ENCODE measurements at regions not wholly inside any gene's neighbourhood (a gene's known extent, or its start where the extent isn't known, plus 50 kb on each side); places are given as distances from the start of the nearest gene placed in this dataset.
"Not testable (repeated sequence)": the region's sequence is repeated elsewhere in the genome, so short reads cannot be mapped to it uniquely, and the experiment has no call there.

DNA sequence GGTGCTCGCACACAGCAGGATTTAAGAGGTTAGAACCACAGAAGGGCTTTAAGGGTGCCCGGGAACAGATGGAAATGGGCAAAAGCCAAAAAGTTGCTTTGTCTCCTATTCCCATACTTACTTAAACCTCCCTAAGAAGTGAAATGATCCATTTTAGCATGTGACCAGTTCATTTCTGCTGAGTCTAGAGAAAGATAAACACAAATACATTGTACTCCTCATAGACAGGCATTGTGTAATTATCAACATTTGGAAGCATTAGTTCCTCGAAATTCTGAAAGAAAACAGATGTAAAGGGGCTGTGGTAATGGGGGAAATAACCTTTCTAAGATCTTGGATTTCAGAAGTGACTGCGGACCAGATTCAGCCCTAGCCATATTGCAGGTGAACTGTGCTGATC lies 178.3 kb downstream of the CYB561 start:
- no peak for DNase-seq

DNA sequence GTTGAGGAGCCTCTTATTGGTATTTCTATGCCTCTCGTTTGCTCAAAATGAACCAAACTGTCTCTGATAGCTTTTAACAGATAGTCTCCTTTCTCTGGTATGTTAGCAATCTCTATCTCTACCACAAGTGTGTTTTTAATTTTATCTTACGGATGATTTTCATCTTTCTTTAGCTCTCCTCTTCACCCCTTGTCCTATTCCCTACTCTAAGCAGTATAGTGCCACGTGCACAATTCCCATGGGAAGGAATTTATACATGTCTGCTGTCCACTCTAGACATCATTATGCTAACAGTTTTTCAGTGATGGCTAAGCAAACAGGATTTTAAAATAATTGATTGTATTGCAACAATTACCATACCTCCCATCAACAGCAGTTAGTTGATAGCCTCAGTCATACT lies 177.3 kb downstream of the CYB561 start:
- DNase-seq: no peak

DNA sequence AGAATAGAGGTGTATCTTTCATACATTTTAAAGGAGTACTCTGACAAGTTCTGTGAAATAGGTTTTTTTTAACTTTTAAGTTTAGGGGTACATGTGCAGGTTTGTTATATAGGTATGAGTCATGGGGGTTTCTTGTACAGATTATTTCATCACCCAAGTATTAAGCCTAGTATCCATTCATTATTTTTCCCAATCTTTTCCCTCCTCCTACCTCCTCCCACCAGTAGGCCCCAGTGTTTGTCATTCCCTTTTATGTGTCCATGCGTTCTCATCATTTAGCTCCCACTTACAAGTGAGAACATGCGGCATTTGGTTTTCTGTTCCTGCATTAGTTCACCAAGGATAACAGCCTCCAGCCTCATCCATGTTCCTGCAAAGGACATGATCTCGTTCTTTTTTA lies 175.5 kb downstream of the CYB561 start:
- no peak for DNase-seq

DNA sequence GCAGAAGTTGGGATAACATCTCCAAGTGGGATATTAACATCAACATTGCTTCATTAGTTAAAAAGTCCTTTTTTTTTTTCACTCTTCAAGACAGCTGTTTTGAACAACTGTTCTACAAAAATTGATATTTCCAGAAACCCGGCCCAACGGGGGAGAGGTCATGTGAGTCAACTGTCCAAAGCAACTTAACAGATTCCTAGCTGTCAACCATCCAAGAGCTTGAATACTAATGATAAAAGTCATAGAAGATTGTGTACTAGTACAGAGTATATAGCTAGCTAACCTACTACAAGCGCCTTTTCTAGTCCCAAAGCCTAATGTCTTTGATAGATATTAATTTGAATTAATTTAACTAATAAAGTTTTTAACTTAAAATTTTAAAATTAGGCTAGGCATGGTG lies 172.0 kb downstream of the CYB561 start:
- DNase-seq: no peak

DNA sequence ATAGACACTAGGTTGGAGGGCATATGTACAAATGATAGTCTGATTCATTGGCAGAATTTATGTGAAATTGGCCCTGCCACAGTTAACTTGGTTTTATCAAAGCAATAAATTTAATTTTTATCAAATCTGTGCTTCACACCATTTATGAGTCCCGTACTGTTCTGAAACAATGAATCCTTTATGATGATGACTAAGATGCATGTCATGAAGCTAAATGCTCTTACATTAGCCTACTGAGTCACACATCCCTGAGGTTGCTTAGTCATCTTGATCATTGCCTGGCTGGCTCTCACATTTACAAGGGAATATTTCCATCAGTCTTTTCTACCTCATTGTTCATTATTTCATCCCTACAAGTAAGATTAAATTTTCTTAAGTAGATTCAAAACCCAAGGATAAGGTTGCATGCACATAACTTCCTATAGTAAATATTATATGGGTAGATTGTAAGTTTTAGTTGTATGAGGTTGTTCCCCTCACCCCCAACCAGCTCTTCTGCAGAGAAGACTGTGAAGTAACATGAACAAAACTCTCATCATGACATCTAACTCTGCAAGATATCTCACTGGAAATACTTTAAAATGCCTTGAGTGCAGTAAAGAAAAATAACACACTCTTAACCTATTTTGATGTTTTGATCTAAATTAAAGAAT lies 170.7 kb downstream of the CYB561 start:
- no peak for DNase-seq

DNA sequence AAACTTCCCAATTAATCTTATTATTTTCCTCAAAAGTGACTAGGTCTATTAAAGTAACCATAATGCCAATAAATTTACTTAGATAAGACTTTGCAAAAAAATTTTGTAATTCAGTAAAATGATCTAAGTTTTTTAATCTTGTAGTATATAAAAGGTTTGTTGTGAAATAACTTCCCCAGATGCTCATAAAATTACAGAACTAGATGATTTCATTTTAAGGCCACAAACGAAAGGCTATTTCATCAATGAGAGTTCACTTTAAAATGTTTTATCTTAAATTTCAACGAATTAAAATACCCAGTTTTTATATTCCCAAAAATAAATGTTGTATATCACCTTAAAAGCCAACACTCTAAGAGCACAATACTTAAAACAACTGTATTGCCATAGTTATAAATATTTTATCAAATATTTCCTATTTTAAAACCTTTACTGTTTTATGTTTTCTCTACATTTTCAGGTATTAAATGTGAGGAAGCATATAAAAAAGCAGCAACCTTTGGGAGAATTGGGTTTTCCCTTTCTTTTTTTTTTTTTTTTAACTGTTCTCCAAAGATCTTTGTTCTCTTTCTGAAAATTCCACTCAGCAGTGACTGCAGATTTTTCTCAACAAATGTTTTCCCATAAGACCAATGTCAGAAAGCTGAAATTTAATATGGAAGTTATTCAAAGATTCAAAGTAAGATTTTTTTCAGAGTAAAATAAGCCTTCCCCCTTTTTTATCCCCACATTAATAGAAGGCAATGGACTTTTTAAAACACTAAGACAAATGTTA lies 169.9 kb downstream of the CYB561 start:
- DNase-seq: no peak

DNA sequence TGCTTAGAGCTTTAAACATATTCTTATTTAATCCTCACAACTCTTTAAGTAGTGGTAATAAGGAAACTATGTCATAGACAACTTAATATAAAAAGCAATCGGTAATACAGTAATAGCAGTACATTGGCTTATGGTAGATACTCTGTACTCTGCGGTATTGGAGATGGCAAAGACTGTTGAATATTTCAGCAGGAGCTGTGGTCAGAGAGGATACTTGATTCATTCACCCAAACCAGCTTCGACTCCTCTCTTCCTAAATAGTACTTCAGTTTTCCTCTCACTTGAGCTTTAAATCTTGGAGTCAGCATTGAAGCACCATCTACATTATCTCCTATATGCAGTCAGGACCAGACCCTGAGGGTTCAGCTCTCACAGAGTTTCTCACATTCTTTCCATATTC lies 169.3 kb downstream of the CYB561 start:
- DNase-seq: no peak

DNA sequence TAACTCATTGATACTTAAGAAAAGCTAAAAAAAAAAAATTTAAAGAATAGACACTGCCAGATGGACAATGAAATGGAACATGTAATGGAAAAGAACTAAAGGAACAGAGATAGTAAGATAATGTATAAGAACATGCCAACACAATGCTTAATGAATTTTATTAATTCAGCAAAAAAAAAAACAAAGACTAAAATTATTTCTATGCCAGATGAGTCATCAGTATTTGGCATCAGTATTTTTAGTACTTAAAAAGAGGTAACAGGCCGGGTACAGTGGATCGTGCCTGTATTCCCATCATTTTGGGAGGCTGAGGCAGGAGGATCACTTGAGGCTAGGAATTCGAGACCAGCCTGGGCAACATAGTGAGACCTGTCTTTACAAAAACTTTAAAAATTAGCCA lies 168.5 kb downstream of the CYB561 start:
- no peak for DNase-seq

DNA sequence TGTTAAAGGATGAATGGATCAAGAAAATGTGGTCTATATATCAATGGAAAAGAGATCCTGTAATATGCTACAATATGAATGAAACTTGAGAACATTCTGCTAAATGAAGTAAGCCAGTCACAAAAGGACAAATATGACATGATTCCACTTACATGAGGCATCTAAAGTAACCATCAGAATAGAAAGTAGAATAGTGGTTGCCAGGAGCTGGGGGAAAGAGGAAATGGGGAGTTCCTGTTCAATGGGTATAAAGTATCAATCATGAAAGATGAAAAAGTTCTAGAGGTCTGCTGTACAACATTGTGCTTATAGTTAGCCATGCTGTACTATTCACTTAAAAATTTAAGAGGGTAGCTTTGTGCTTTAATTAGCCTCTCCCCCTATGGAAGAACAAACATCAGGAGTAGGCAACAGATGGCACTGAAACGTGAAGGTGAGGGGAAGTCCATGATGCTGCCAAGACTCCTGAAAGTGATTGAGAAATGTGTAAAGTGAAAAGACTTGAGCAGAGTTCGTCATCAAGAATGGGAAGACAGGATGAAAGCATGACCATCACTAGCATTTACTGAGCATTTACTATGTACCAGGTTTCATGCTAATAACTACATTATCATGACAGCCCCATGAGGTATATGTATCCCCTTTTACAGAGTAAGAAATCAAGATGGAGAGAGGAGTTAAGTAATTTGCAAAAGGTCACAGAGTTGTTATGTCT lies 167.2 kb downstream of the CYB561 start:
- DNase-seq: no peak

DNA sequence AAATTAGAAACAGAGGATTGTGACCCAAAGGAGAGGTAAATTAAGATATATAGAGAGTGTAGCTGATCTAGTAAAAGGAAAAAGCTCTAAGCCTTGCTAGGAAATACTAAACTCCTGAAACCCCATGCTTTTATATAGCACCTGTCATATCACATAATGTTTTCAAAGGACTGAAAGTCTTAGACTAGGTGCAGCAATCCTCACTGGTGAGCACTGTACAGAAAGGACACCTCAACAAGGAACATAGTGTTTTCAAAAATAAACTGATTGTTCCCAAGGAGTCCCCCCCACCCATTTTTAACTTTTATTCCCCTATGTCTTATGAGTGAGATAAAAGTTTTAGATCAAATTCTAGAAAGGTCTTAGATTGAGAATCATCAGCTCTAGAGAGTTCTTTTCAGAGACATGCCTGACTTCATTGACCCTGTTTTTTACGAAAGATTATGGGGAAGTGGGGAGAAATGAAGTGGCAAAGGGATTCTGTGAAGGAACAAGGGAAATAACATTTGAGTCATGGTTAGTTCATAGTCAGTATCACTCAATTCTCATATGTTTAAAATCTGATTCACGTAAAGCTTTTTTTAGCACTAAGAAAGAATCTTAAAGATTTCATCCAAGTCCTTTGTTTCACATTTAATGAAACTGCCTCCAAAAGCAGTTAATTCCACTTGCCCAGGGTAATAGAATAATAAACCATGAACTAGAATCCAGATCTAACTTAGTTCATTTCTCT lies 166.4 kb downstream of the CYB561 start:
- no peak for DNase-seq

DNA sequence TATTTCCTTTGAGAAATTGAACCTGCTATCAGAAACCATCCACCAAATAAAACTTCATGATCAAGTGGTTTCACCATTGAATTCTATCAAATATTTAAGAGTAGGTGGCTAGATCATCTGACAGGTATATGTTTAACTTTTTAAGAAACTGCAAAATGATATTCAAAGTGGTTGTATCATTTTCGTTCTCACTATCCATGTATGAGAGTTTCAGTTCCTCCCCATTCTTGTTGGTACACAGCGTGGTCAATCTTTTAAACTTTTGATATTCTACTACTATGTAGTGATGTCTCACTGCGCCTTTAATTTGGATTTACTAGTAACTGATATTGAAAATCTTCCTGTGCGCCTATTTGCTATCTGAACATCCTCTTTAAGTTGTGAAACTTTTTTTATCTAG lies 163.7 kb downstream of the CYB561 start:
- DNase-seq: no peak

DNA sequence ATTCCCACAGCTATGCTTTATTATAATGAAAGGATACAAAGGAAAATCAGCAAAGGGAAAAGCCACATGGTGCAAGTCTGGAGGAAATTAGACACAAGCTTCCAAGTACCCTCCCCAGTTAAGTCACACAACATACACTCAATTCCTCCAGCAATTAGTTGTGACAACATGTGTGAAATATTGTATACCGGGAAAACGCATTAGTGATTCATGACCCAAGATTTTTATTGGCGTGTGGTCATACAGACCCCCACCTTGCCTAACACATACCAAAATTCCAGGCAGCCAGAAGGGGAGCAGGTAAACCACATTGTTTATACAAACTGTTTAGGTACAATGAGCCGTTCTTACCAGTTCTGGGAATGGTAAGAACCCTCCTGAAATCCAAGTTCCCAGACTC lies 160.6 kb downstream of the CYB561 start:
- no peak for DNase-seq

DNA sequence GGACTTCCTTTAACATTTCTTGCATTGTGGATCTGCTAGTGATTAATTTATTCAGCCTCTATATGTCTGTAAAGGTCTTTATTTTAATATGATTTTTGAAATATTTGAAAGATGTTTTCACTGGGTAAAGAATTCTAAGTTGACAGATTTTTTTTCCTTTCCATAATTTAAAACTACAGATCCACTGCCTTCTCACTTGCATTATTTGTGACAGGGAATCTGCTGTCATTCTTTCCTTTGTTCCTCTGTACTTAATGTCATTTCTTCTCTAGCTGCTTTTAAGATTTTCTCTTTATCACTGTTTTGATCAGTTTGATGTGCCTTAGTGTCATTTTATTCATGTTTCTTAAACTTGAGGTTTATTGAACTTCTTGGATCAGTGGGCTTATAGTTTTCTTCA lies 159.9 kb downstream of the CYB561 start:
- no peak for DNase-seq

DNA sequence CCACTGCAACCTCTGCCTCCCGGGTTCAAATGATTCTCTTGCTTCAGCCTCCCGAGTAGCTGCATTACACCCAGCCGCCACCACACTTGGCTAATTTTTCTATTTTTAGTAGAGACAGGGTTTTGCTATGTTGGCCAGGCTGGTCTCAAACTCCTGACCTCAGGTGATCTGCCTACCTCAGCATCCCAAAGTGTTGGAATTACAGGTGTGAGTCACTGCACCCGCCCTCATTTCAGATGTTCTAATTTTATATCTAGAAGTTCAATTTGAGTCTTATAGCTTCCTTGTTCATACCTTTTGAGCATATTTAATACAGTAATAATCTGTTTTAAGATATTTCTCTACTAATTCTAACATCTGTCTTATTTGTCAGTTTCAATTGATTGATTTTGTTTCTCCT lies 159.1 kb downstream of the CYB561 start:
- DNase-seq: not testable (repeated sequence)

DNA sequence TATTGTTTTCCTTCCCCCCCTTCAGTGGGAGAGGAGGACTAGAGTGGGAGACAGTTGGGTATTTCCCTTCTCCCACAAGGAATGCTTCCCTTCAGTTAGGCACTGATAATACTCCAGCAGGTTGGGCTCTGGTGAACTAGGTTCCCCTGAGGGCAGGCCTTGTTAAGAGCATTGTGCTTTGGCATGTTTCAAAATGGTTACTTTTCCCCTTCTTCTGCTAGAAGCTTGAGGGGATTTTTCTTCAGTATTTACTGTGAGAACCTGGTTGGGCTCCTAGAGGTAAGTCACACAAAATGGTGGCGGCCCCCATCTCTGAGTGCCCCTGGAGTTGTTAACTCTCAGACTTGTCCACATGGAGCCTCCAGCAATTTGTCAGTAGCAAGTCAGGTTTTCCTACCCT lies 156.2 kb downstream of the CYB561 start:
- no peak for DNase-seq

DNA sequence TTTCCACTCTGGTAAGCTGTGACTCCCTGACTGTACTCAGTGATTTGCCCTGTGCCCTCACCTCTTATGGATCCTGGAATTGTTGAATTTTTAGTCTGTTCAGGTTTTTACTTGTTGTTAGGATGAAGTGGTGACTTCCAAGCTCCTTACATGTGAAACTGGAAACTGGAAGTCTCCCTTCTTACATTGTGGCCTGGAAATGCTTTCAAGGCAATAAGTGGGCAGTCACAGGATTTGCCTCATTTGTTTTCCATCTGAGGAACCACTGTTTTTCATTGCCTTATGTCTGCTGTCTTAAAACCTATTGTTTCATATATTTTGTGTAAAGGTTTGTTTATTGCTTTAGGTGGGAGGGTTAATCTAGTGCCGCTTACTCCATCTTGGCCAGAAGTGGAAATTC lies 155.8 kb downstream of the CYB561 start:
- no peak for DNase-seq

DNA sequence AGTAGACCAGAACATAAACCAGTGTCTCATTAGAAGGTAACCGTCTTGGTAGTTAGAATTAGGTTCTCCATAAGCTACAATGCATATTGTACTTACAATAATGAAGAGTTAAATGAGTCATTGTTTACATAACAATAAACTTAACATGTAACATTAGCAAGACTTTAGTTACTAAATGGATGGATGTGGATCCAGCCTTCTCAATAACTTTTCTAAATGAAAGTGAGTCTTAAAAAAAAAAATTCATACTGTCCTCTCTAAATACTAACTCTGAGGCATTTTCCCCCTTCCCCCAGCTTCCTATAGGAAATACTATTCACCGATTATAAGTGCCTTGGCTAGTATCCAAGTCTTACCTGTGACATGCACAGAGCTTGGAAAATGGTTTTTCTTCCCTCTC lies 155.3 kb downstream of the CYB561 start:
- no peak for DNase-seq

DNA sequence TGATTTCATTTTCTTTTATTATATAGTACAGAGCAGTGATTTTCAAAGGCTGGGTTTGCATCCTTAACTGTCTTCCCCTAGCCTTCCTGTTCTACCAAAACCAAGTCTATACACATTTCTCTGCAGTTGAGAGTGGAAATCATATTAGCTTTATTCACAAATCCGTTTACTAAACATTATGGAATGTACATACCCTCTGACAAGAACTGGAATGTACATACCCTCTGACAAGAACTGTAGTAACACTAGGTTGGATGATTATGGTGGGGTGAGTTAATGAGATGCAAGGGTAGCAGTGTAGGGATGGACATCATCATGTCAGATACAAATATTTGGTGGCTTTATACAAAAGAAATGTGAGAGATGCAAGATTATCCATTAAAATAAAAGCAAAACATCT lies 154.8 kb downstream of the CYB561 start:
- no peak for DNase-seq

DNA sequence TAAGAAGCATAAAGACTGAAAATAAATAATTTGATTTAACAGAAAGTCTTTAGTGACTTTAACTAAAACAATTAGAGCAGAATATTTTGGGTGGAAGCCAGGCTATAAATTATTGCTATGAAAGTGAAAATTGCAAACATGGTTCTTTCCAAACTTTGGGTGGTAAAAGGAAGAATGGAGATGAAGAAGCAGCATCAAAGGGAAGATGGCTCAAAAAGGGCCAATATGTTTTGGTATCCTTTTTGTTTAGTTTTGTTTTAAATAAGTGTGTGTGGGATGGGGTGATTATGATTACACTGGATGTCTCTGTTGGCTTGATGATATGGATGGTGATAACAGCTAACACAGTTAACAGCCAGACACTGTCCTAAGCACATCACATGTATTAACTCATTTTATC lies 153.7 kb downstream of the CYB561 start:
- DNase-seq: no peak

DNA sequence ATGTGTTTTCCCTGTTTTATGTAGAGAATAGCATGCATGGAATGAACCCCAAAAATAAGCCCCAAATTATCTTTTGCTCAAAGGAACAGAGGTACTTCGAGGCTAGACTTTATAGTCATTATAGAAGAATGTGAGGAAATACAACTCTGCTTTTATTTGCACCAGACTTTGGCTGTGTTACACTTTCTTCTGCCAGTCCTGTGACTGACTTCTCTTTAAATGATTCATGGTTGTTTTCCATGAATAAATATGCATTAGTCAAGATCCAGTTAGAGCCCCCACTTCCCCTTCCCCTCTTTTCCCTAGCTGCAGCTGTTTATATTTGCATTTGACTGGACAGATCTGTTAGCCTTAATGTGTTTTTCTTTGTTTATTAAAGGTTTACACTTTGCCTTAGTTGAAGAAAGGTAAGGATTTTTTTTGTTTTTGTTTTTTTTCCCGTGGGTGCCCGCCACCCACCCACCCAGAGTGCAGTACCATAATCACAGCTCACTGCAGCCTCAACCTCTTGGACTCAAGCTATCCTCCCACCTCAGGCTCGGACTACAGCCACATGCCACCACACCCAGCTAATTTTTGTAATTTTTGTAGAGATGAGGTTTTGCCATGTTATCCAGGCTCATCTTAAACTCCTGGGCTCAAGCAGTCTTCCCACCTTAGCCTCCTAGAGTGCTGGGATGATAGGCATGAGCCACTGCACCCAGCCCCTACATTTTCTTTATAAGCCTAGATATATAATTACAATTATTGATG lies 152.6 kb downstream of the CYB561 start:
- DNase-seq: no peak

DNA sequence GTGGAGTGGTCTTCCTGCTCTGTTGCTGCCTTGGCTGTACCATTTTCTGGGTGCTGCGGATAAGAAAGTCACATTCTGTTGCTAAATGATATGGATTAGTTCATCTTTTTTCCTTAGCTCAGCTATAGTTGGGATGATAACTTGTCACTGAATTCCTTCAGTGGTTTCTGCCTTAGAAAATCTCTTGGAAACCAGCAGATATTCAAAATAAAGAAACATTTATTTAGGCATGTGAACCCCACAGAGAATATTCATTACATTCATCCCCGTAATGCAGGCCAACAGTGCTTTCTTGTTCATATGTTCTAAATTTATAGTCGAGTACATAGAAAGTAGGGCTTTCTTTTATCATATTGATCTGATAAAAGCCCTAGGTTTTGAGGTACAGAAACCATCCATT lies 151.3 kb downstream of the CYB561 start:
- DNase-seq: no peak

DNA sequence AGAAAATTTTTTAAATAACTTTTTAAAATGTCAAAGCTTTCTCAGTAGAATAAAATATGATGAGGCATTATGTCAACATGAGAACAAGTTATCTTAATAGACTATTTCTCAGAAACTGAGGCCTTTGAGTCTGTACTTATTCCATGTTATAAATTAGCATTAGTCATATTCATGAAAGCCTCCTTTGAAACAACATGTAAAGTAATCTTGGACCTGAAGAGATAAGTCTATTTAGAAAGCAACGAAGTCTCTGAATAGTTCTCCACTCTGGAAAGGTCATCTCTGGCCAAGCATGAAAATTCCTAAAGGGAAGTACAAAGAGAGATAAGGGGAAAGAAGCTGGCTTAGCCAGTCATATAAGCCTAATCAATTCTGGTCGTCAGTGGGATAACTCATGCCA lies 150.8 kb downstream of the CYB561 start:
- no peak for DNase-seq
